Esophagus squamous epithelium (tissue), 5 donors: ENCODE measurements at regions not wholly inside any gene's neighbourhood (a gene's known extent, or its start where the extent isn't known, plus 50 kb on each side); places are given as distances from the start of the nearest gene placed in this dataset.

Source experiments
- DNase-seq: peaks from one replicate; lab custom pipeline; 2025; lab: John Stamatoyannopoulos, UW
- H3K27ac ChIP-seq, 4 donors: fragments of 200-600 bp; sonication (generic); one replicate each; pipeline ENCODE4 v1.5.1; 2016 to 2019; ENCODE audit warnings: mild to moderate bottlenecking in 1 of 4
- H3K27me3 ChIP-seq, 4 donors: fragments of 200-600 bp; sonication (generic); 1 replicate in 3 of 4; 2 replicates in 1 of 4; pipeline versions ENCODE4 v1.5.1 to v1.6.0; 2017 to 2021; ENCODE audit warnings: antibody characterized with exemption in 1 of 4
- H3K36me3 ChIP-seq, 3 donors: fragments of 200-600 bp; sonication (generic); one replicate each; pipeline ENCODE4 v1.5.1; 2016 to 2019
- H3K4me1 ChIP-seq, 3 donors: fragments of 200-600 bp; sonication (generic); one replicate each; pipeline ENCODE4 v1.5.1; 2017 to 2019
- H3K4me3 ChIP-seq, 4 donors: fragments of 200-600 bp; sonication (generic); 1 replicate in 3 of 4; 2 replicates in 1 of 4; pipeline ENCODE4 v1.5.1; 2016 to 2019; ENCODE audit warnings: mild to moderate bottlenecking in 2 of 4, moderate library complexity in 1 of 4
- H3K9me3 ChIP-seq, 3 donors: fragments of 200-600 bp; sonication (generic); one replicate each; pipeline ENCODE4 v1.5.1; 2016 to 2019
- POLR2A ChIP-seq, 4 donors: fragments of 450-650 bp; IDR thresholded peaks; one replicate each; pipeline ENCODE4 v1.6.1; 2017; ENCODE audit warnings: antibody characterized with exemption in 4 of 4, mild to moderate bottlenecking in 4 of 4, moderate library complexity in 3 of 4
- WGBS, 2 donors: methylation state at CpG; one replicate each; pipeline ENCODE4 v1.1.5; 2018; 5-methylcytosine and 5-hydroxymethylcytosine counted together
- intact Hi-C: fragments of 100-400 bp; cut with DNase I; formaldehyde crosslinking; loops from one replicate; pipeline ENCODE4 v1.15.0; 2022
- TF ChIP-seq, protein P1 (sequence below), 6 experiments: fragments of 450-650 bp in 4 of 6; fragments of 200-600 bp in 2 of 6; sonication (generic) in 2 of 6; IDR thresholded peaks; one replicate each; pipeline ENCODE4 v1.5.1; 2016 to 2019; ENCODE audit warnings: antibody characterized with exemption in 6 of 6, mild to moderate bottlenecking in 4 of 6, moderate library complexity in 4 of 6
- donor health status: DM: yes; HTN: yes; CAD: no.

DNA sequence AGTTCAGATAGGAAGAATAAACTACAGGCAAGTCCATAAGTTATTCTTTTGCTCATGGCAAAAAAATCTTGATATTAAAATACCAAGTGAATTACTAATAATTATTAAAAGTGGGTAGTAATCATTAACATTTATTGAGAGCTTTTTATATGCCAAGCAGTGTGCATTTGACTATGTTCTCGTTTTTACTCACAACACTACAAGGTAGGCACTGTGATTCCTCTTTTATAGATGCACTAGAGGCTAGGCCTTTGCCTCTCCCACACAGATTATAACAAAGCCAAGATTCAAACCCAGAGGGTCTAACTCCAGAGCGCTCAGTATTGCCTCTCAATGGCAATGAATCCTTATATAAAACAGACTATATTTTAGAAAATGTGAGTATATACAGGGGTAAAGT, 254.2 kb downstream of the NAF1 start:
- intact Hi-C loops = no loop called here
- no peaks in the 10 kb centered on the region for H3K4me1 ChIP-seq
- DNase-seq = no peak
- H3K9me3 ChIP-seq = no peaks in the 10 kb centered on the region
- no peaks in the 10 kb centered on the region for H3K27me3 ChIP-seq
- WGBS, 2 donors = 62 to 81% methylated on average over 2 of the region's 2 CpGs
- no peaks in the 10 kb centered on the region for H3K36me3 ChIP-seq
- H3K4me3 ChIP-seq = no peak overlapping the region
- no peak overlapping the region for H3K27ac ChIP-seq
- no peak for TF ChIP-seq POLR2A (IDR thresholded peaks at IDR 0.05)
- TF ChIP-seq, protein P1, sequence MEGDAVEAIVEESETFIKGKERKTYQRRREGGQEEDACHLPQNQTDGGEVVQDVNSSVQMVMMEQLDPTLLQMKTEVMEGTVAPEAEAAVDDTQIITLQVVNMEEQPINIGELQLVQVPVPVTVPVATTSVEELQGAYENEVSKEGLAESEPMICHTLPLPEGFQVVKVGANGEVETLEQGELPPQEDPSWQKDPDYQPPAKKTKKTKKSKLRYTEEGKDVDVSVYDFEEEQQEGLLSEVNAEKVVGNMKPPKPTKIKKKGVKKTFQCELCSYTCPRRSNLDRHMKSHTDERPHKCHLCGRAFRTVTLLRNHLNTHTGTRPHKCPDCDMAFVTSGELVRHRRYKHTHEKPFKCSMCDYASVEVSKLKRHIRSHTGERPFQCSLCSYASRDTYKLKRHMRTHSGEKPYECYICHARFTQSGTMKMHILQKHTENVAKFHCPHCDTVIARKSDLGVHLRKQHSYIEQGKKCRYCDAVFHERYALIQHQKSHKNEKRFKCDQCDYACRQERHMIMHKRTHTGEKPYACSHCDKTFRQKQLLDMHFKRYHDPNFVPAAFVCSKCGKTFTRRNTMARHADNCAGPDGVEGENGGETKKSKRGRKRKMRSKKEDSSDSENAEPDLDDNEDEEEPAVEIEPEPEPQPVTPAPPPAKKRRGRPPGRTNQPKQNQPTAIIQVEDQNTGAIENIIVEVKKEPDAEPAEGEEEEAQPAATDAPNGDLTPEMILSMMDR (IDR thresholded peaks at IDR 0.05) = no peak

DNA sequence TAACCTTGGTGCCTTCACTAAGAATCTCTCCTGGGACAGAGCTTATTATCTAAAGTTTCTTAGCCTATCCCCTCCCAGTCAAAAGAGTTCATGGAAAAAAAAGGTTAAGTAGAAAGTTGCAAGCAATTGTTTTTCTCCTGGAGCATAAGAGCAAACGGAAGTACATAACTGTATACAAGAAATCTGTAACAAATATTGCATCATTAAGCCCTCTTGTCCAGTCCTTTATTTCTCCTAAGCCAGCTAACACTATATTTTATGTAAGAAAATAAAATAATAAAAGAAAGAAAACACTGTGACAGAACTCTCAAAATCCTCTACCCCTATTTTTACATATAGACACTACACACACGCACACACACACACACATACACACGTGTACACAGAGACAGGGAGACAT, 255.3 kb downstream of the NAF1 start:
- H3K4me1 ChIP-seq = no peaks in the 10 kb centered on the region
- TF ChIP-seq POLR2A (IDR thresholded peaks at IDR 0.05) = no peak
- TF ChIP-seq, protein P1 (IDR thresholded peaks at IDR 0.05) = no peak
- WGBS, 2 donors = 79 to 88% methylated on average over 3 of the region's 3 CpGs
- H3K9me3 ChIP-seq = peaks cover 0 to 2% (median 0%) of the 10 kb centered on the region in 3 donors
- intact Hi-C loops = no loop called here
- no peak overlapping the region for H3K27ac ChIP-seq
- no peaks in the 10 kb centered on the region for H3K27me3 ChIP-seq
- DNase-seq = no peak
- H3K36me3 ChIP-seq = no peaks in the 10 kb centered on the region
- H3K4me3 ChIP-seq = no peak overlapping the region

DNA sequence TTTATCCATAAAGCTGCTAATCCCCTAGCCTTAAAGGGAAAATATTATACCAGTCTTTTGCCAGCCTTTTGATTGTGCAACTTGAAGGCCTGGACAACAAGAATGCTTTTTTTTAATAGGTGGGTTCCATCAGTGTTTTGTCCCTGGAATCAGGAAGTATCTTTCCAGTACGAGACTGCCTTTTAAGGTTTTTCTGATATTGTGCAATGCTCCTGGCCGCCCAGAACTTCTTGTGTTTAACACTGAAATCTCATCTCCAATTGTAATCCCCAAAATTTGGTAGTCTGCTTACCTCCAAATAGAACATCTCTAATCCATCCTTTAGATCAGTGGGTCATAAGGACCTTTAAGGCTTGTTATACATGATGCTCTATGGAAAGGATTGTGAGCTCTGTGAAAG, 256.7 kb downstream of the NAF1 start:
- WGBS, 2 donors = 56 to 63% methylated on average over 2 of the region's 2 CpGs
- H3K4me3 ChIP-seq = no peak overlapping the region
- DNase-seq = no peak
- TF ChIP-seq, protein P1 (IDR thresholded peaks at IDR 0.05) = no peak
- TF ChIP-seq POLR2A (IDR thresholded peaks at IDR 0.05) = no peak
- peaks cover 0 to 13% (median 0%) of the 10 kb centered on the region in 3 donors for H3K9me3 ChIP-seq
- H3K27ac ChIP-seq = no peak overlapping the region
- H3K4me1 ChIP-seq = no peaks in the 10 kb centered on the region
- intact Hi-C loops = no loop called here
- H3K27me3 ChIP-seq = no peaks in the 10 kb centered on the region
- no peaks in the 10 kb centered on the region for H3K36me3 ChIP-seq

DNA sequence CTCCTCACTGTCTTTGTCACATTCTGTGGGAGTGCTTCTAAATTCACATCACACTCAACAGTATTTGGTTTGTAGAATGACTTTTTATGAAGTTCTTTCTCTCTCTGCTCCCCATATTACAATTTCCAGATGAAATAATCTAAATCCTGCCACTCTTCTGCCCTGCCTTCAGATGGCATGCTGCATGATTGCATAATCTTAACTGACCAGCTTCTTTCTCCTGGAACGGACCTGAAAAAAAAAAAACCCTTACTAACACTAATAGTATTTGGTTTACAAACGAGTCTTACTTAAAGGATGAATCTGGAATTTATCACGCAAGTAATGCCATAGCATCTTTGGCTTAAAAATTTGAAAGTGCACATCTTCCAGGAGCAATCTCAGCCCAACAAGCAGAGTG, 272.3 kb downstream of the NAF1 start:
- H3K36me3 ChIP-seq = no peaks in the 10 kb centered on the region
- no peaks in the 10 kb centered on the region for H3K4me1 ChIP-seq
- H3K27me3 ChIP-seq = no peaks in the 10 kb centered on the region
- 58 to 71% methylated on average over 3 of the region's 3 CpGs for WGBS, 2 donors
- DNase-seq = no peak
- H3K4me3 ChIP-seq = no peak overlapping the region
- intact Hi-C loops = no loop called here
- H3K9me3 ChIP-seq = no peaks in the 10 kb centered on the region
- TF ChIP-seq, protein P1 (IDR thresholded peaks at IDR 0.05) = no peak
- TF ChIP-seq POLR2A (IDR thresholded peaks at IDR 0.05) = no peak
- no peak overlapping the region for H3K27ac ChIP-seq

DNA sequence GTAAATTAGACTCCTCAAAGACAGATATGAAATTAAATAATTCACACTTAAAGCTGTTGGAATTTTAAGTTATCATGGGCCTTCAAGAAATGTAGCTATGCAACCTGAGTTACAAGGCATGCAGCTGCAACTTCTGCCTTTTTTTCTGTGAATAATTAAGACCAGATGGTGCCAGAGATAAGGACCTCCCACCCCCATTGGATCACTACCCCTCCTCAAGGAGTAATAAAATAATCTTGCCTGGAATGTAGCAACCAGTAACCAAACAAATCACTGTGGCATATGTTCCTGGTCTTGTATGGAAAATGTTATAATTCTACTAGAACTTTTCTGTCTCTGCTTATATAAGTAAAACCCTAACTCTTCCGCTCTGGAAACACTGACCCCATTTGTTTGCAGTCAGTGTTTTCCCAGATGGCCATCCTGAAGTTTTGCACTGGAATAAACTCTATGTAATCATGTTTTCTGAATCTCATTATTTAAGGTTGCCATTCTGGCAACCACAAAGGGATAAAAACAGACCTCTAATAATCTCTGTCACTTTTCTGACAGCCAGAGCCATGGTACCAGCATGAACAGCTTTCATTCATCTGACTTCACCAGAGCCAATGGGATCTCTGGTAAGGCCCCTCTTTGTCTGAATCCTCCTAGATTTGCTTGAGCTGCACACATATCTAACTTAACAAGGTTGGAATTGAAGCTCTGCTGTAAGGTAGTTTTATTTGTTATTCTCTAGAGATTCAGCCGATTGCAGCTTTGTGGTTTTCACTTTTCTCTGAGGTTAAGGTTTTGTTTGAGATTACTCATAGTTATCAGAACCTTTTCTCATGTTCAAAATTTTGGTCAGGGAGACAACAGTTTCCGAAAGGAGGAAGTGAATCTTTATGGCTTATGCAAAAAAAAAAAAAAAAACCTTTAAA, 274.6 kb downstream of the NAF1 start:
- Histone ChIP-seq H3K4me3 (no peak overlapping the region), H3K4me1 (no peaks in the 10 kb centered on the region), H3K36me3 (no peaks in the 10 kb centered on the region), H3K9me3 (no peaks in the 10 kb centered on the region), H3K27me3 (no peaks in the 10 kb centered on the region), H3K27ac (no peak overlapping the region)
- intact Hi-C loops = no loop called here
- no peak for DNase-seq
- no peak for TF ChIP-seq POLR2A (IDR thresholded peaks at IDR 0.05)
- TF ChIP-seq, protein P1 (IDR thresholded peaks at IDR 0.05) = no peak
- 40 to 69% methylated on average over 3 of the region's 3 CpGs for WGBS, 2 donors
